ENCODE measurements at regions not wholly inside any gene's neighbourhood (a gene's known extent, or its start where the extent isn't known, plus 50 kb on each side); places are given as distances from the start of the nearest gene placed in this dataset.
"Not testable (repeated sequence)": the region's sequence is repeated elsewhere in the genome, so short reads cannot be mapped to it uniquely, and the experiment has no call there.

DNA sequence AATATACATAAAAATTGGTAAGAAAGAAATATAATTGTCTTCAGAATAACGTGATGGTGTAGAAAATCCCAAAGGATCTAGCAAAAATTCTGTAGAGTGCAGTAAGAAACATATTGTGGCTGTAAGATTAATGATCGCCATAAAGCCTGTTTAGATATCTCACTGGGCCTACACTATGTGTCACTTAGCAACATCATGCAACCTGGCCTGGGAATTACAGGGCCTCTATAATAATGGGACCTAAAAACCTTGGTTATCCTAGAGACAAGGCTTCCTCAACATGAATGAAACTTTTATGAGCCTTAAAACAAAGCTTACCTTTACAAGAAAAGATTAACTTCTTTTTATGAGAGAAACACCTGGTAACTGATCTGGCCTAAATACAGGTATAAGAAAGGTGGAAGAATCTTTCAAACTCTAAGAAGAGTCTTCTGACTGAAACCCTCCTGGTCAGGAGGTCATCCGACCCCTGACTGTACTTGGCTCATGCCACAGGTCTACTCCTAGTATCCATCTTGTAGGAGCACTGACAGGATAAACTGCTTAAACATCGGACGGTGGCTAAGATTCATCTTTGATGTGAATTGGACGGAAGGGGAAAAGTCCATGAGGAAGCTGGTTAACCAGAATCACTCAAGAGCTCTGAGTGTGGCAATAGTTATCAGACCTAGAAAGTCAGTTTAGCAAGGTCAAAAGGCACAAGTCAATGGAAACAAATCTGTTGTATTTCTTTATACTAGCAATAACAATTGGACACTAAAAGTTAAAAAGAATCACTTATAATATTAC, 1155.1 kb upstream of the SORCS1 start:
- TF ChIP-seq EZH2phosphoT487 (IDR thresholded peaks at IDR 0.05; ENCODE audit: insufficient read depth, low read depth): no peak
- no peak for TF ChIP-seq EZH2 (IDR thresholded peaks at IDR 0.05; ENCODE audit: insufficient read depth, poor library complexity, severe bottlenecking)
- no peak for DNase-seq
- in situ Hi-C loops (cut with MboI): no loop called here
- Histone ChIP-seq H3K9ac (no peak overlapping the region), H3K4me3 (no peak overlapping the region), H3K27ac (no peak overlapping the region), H4K20me1 (ENCODE audit: insufficient read depth) (no peaks in the 10 kb centered on the region), H3K36me3 (ENCODE audit: low read depth) (no peaks in the 10 kb centered on the region), H3F3A (ENCODE audit: insufficient read depth) (no peaks in the 10 kb centered on the region), H3K4me1 (ENCODE audit: insufficient read depth) (no peaks in the 10 kb centered on the region), H3K9me3 (ENCODE audit: low read depth) (no peaks in the 10 kb centered on the region), H3K4me2 (ENCODE audit: unreplicated experiment) (no peak overlapping the region), H2AFZ (no peak overlapping the region), H3K79me2 (ENCODE audit: insufficient read depth) (no peaks in the 10 kb centered on the region), H3K27me3 (replicated peaks; ENCODE audit: insufficient read depth) (no peaks in the 10 kb centered on the region), H3K9me2 (ENCODE audit: insufficient read depth) (no peaks in the 10 kb centered on the region)
- WGBS, 2 experiments (ENCODE audit: low coverage in 1 of 2, low lambda C conversion rate in 2 of 2, missing lambda C conversion rate in 2 of 2): 85 to 86% methylated on average over 6 of the region's 6 CpGs

GRCh38 chr10:108315636-108316035, 1151.1 kb upstream of the SORCS1 start:
- in situ Hi-C loops (cut with MboI); H3K36me3 ChIP-seq (ENCODE audit: low read depth); H4K20me1 ChIP-seq (ENCODE audit: insufficient read depth); H3K27ac ChIP-seq; H3K27me3 ChIP-seq (replicated peaks; ENCODE audit: insufficient read depth); H3K4me3 ChIP-seq; H3K4me1 ChIP-seq (ENCODE audit: insufficient read depth); H3K79me2 ChIP-seq (ENCODE audit: insufficient read depth); H3K9me2 ChIP-seq (ENCODE audit: insufficient read depth); H2AFZ ChIP-seq; DNase-seq; H3K9ac ChIP-seq; H3K9me3 ChIP-seq (ENCODE audit: low read depth); H3F3A ChIP-seq (ENCODE audit: insufficient read depth); H3K4me2 ChIP-seq (ENCODE audit: unreplicated experiment): not testable (repeated sequence)
- WGBS, 2 experiments (ENCODE audit: low coverage in 1 of 2, low lambda C conversion rate in 2 of 2, missing lambda C conversion rate in 2 of 2): 83 to 85% methylated on average over 12 to 23 of the region's 25 CpGs

DNA sequence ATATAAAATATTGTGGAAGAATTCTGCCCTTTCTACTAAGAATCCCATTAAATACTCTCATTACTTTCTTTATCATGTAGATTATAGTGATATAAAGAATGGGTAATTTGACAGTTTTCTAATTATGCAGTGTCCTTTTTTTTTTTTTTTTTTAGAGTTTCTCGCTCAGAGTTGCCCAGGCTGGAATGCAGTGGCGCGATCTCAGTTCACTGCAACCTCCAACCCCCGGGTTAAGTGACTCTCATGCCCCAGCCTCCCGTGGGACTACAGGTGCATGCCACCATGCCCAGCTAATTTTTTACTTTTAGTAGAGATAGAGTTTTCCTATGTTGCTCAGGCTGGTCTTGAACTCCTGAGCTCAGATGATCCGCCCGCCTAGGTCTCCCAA, 1143.4 kb upstream of the SORCS1 start:
- Histone ChIP-seq H3K27me3 (replicated peaks; ENCODE audit: insufficient read depth) (no peaks in the 10 kb centered on the region), H3K36me3 (ENCODE audit: low read depth) (no peaks in the 10 kb centered on the region), H2AFZ (no peak overlapping the region), H3K9ac (no peak overlapping the region), H3K9me3 (ENCODE audit: low read depth) (no peaks in the 10 kb centered on the region), H3K4me1 (ENCODE audit: insufficient read depth) (peaks cover 8% of the 10 kb centered on the region), H4K20me1 (ENCODE audit: insufficient read depth) (no peaks in the 10 kb centered on the region), H3K9me2 (ENCODE audit: insufficient read depth) (no peaks in the 10 kb centered on the region), H3K79me2 (ENCODE audit: insufficient read depth) (no peaks in the 10 kb centered on the region), H3K27ac (no peak overlapping the region), H3K4me3 (no peak overlapping the region), H3F3A (ENCODE audit: insufficient read depth) (0 out of 2 replicates have a peak, but pooled peaks cover 6% of the 10 kb centered on the region), H3K4me2 (ENCODE audit: unreplicated experiment) (no peak overlapping the region)
- DNase-seq: no peak
- in situ Hi-C loops (cut with MboI): no loop called here
- no peak for TF ChIP-seq EZH2phosphoT487 (IDR thresholded peaks at IDR 0.05; ENCODE audit: insufficient read depth, low read depth)
- no peak for TF ChIP-seq EZH2 (IDR thresholded peaks at IDR 0.05; ENCODE audit: insufficient read depth, poor library complexity, severe bottlenecking)
- WGBS, 2 experiments (ENCODE audit: low coverage in 1 of 2, low lambda C conversion rate in 2 of 2, missing lambda C conversion rate in 2 of 2): 95% methylated on average over 7 of the region's 7 CpGs

DNA sequence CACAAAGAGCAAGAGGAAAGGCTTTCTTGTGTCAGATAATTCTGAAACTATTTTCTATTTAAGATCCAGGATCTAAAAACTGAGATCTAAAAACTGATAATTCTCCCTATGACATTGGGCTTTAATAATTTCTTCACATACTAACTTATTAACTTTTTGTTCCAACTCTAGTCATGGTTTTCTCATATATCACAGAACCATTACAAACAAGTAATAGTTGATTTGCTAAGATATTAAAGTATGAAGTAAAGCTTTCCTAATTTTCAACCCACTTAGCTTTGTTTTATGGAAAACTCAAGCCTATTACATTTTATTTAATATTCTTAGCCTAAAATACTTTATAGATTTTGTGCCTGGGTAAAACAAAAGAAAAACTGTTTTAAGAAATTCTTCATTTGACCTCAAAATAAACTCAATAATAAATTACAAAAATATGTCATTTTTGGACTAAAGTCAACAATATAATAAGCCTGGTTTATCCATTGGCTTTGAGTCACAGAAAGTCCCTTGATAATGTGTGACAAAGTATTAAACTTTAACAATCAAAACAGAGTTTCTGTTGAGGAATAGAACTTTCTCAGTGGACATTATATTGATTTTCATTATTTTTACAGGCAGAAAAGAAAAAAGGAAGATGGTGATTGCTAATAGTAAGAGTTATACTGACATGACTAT, 1142.9 kb upstream of the SORCS1 start:
- H3K4me2 ChIP-seq (ENCODE audit: unreplicated experiment): no peak overlapping the region
- no peak overlapping the region for H3K4me3 ChIP-seq
- H3K9me3 ChIP-seq (ENCODE audit: low read depth): no peaks in the 10 kb centered on the region
- TF ChIP-seq EZH2phosphoT487 (IDR thresholded peaks at IDR 0.05; ENCODE audit: insufficient read depth, low read depth) (no peak), EZH2 (IDR thresholded peaks at IDR 0.05; ENCODE audit: insufficient read depth, poor library complexity, severe bottlenecking) (no peak)
- no peaks in the 10 kb centered on the region for H3K79me2 ChIP-seq (ENCODE audit: insufficient read depth)
- DNase-seq: no peak
- H3K36me3 ChIP-seq (ENCODE audit: low read depth): no peaks in the 10 kb centered on the region
- no peak overlapping the region for H3K27ac ChIP-seq
- H3K9me2 ChIP-seq (ENCODE audit: insufficient read depth): no peaks in the 10 kb centered on the region
- H4K20me1 ChIP-seq (ENCODE audit: insufficient read depth): no peaks in the 10 kb centered on the region
- H3F3A ChIP-seq (ENCODE audit: insufficient read depth): 0 out of 2 replicates have a peak, but pooled peaks cover 6% of the 10 kb centered on the region
- peaks cover 13% of the 10 kb centered on the region for H3K4me1 ChIP-seq (ENCODE audit: insufficient read depth)
- no peak overlapping the region for H2AFZ ChIP-seq
- no peak overlapping the region for H3K9ac ChIP-seq
- in situ Hi-C loops (cut with MboI): no loop called here
- H3K27me3 ChIP-seq (replicated peaks; ENCODE audit: insufficient read depth): no peaks in the 10 kb centered on the region

All from GM23248 (cell line).